ENCODE measurements at regions not wholly inside any gene's neighbourhood (a gene's known extent, or its start where the extent isn't known, plus 50 kb on each side); places are given as distances from the start of the nearest gene placed in this dataset.

DNA sequence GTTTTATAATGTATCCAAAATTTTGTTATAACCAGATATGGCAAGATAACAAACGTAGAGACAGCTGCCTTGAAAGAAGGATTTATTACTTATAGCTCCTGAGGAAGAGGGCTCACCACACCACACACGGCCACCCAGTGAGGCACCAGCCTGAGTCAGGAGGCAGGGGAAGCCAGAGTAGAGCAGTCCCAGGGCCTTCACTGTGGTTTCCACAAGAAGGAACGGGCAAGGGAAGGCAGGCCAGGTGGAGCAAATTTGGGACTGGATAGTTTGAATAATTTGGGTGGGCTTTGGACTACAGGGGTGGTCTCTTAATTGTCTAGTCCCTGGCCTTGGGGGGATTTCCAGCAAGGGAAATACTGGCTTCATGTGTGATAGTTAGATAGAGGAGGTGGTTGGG lies 72.5 kb downstream of the RRAGC start:
- DNase-seq (ENCODE audit: low read depth): no peak
- TF ChIP-seq CTCF (conservative IDR thresholded peaks at IDR 0.05; ENCODE audit: low read depth, low read length): no peak

DNA sequence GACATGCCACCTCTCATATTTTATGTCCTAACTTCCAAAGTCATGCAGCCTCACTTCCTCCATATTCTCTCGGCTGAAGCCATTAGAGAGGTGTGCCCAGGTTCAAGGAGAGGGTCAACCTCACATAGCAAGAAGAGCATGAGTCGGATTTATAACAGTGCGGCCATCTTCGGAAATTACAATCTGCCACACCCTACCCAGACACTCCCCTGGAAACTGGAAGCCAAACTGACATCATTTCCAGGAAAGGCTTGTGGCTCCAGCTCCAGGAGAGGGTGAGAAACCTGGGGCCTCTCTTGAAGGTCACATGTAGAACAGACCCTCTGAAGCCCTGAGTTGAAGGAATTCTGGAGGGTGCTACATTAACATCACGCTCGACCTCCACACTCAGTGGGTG lies 73.5 kb downstream of the RRAGC start:
- H3K4me3 ChIP-seq (ENCODE audit: low read depth, low read length): no peak overlapping the region
- no peak for DNase-seq (ENCODE audit: low read depth)
- no peak for TF ChIP-seq CTCF (conservative IDR thresholded peaks at IDR 0.05; ENCODE audit: low read depth, low read length)

More for the DNA sequence above, 72.5 kb downstream of the RRAGC start:
- no peak overlapping the region for H3K4me3 ChIP-seq (ENCODE audit: low read depth, low read length)

DNA sequence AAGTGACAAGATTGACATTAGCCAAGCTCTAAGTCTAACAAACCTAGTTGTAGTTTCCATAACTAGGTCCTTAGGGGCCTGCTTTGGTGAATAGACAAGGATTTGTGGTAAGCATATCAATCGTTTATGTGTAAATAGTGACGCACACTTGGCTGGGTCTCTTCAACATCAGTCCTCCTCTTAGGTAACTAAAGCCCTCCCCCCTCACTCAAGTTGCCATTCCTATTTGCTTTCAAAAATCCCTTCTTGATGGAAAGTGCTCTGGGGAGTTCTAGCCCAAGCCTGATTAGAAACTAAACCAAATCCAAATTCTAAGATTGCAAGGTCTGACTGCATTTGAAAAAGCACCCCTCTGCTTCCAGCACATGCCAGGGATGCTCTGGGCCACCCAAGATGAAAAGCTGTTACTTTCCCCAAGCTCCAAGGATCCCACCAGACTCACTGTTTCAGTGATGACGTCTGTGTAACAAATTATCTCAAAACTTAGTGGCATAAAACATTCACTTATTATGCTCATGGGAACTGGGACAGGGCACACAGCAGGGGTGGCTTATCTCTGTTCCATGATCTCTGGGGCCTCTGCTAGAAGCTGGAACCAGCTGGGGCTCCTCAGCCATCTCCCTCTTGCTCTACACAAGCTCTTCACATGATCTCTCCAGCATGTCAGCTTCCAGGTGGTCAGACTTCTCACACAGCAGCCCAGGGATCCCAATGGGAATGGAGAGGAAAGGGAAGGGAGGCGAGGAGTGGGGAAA lies 74.1 kb downstream of the RRAGC start:
- no peak for DNase-seq (ENCODE audit: low read depth)
- TF ChIP-seq CTCF (conservative IDR thresholded peaks at IDR 0.05; ENCODE audit: low read depth, low read length): no peak
- H3K4me3 ChIP-seq (ENCODE audit: low read depth, low read length): no peak overlapping the region

- no peak overlapping the region for H3K4me3 ChIP-seq (ENCODE audit: low read depth, low read length)
- DNase-seq (ENCODE audit: low read depth): no peak
- no peak for TF ChIP-seq CTCF (conservative IDR thresholded peaks at IDR 0.05; ENCODE audit: low read depth, low read length)
Measured at GRCh38 chr1:38784452-38785284, 74.9 kb downstream of the RRAGC start.

GRCh38 chr1:38783640-38784229 lies 75.8 kb downstream of the RRAGC start:
- DNase-seq (ENCODE audit: low read depth): no peak
- no peak overlapping the region for H3K4me3 ChIP-seq (ENCODE audit: low read depth, low read length)
- TF ChIP-seq CTCF (conservative IDR thresholded peaks at IDR 0.05; ENCODE audit: low read depth, low read length): no peak

DNA sequence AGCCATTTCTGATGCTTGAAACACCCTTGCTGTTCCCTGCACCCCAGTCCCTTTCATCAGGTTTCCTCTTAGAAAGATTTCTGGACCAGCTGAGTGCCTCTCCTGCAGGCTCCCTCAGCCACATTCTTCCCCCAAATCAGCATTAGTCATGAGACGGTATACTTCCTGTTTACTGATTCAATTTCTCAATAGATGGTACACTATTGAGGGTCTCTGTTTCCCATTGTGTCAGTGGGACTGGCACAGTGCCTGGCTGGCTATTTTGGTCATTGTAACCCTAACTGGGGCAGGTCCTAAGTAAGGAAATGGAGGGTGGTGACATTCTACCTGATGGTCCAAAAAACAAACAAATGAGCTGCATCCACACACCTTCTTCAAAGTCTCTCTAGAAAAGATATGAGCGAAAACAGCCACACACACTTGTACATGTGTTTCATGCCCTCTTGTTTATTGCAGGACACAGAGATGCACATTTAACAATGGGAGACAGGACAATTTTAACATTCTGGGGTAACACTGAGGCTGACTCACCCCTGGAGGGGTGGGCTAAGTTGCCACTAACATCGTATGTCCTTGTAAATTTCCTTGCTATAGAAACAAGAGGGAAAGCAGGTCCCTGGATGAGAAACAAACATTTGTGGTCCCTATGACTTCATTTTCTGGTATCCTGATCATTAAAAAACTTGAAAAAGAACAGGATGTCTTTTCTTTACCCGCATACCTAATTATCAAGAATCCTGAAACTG lies 77.5 kb downstream of the RRAGC start:
- no peak for TF ChIP-seq CTCF (conservative IDR thresholded peaks at IDR 0.05; ENCODE audit: low read depth, low read length)
- no peak overlapping the region for H3K4me3 ChIP-seq (ENCODE audit: low read depth, low read length)
- no peak for DNase-seq (ENCODE audit: low read depth)
